HCT116 (cell line): ENCODE measurements at regions not wholly inside any gene's neighbourhood (a gene's known extent, or its start where the extent isn't known, plus 50 kb on each side); places are given as distances from the start of the nearest gene placed in this dataset.

Experiments
- ATAC-seq: fragments of 200-7000 bp; cut with Tn5 transposase; 2 replicates; pipeline ENCODE4 v1.9.1; 2020; ENCODE audit warnings: mild to moderate bottlenecking, moderate library complexity
- BruUV-seq: library from RNA; stranded (reverse); fragments of 400-500 nt; replicated peaks from 2 replicates; lab custom pipeline; 2021; lab: Mats Ljungman, UMichigan
- CTCF ChIA-PET: fragments of 300-600 bp; sonication (Branson Sonifier 250); formaldehyde crosslinking; loops from one replicate; lab custom pipeline; 2021; ENCODE audit warnings: antibody characterized with exemption; lab: Charles Lee
- POLR2A ChIA-PET: fragments of 300-600, 350-600 bp; sonication (Branson Sonifier 250); formaldehyde crosslinking; loops from one replicate; lab custom pipeline; 2021; ENCODE audit warnings: antibody characterized with exemption; lab: Charles Lee
- RAD21 ChIA-PET, 2 experiments: fragments of 300-600 bp; sonication (Branson Sonifier 250); formaldehyde crosslinking; loops; one replicate each; lab custom pipeline; 2023; ENCODE audit warnings: low total read pairs in 2 of 2; ENCODE audit not compliant: uncharacterized antibody in 2 of 2, unreplicated experiment in 2 of 2, low non-redundant PET in 1 of 2; lab: Charles Lee
- DNase-seq: peaks from one replicate; pipeline ENCODE4 v3.0.0-alpha.2; 2010; ENCODE audit warnings: low read depth, low spot score
- H2AFZ ChIP-seq: fragments of 200-600 bp; shearing (Covaris generic), sonication (generic); 2 replicates; pipeline ENCODE4 v1.6.1; 2017; ENCODE audit warnings: low read depth, mixed run types, mixed read lengths, antibody characterized with exemption, low read length; ENCODE audit not compliant: poor library complexity, severe bottlenecking
- H3K27ac ChIP-seq: 2 replicates; pipeline ENCODE4 v1.5.1; 2012; ENCODE audit warnings: low read depth, low read length
- H3K27me3 ChIP-seq: fragments of 200-600 bp; sonication (generic); 2 replicates; pipeline ENCODE4 v1.6.1; 2016; ENCODE audit warnings: mixed run types, low read length, mixed read lengths; ENCODE audit not compliant: insufficient read depth
- H3K36me3 ChIP-seq, 2 experiments: fragments of 200-500 bp in 1 of 2; fragments of 200-600 bp in 1 of 2; sonication (Bioruptor generic) in 1 of 2; sonication (generic) in 1 of 2; 2 replicates each; pipeline versions ENCODE4 v1.5.1 to v1.6.1; 2014 to 2016; ENCODE audit warnings: low read length in 2 of 2, inconsistent platforms in 1 of 2, mixed read lengths in 1 of 2, mixed run types in 1 of 2; ENCODE audit not compliant: insufficient read depth in 2 of 2, control insufficient read depth in 1 of 2
- H3K4me1 ChIP-seq, 2 experiments: fragments of 200-600 bp in 1 of 2; sonication (generic) in 1 of 2; 2 replicates each; pipeline versions ENCODE4 v1.5.1 to v1.6.1; 2012 to 2017; ENCODE audit warnings: low read length in 2 of 2, inconsistent platforms in 1 of 2, mild to moderate bottlenecking in 1 of 2, mixed read lengths in 1 of 2, mixed run types in 1 of 2, moderate library complexity in 1 of 2; ENCODE audit not compliant: insufficient read depth in 2 of 2, control insufficient read depth in 1 of 2
- H3K4me2 ChIP-seq: fragments of 200-600 bp; sonication (generic); 2 replicates; pipeline ENCODE4 v1.6.1; 2017; ENCODE audit warnings: mixed run types, low read length, mixed read lengths
- H3K4me3 ChIP-seq, 2 experiments: fragments of 200-600 bp in 1 of 2; sonication (generic) in 1 of 2; replicated peaks in 1 of 2; 2 replicates each; pipeline ENCODE4 v1.5.1; 2011 to 2016; ENCODE audit warnings: low read length in 2 of 2, control low read depth in 1 of 2, low read depth in 1 of 2, mild to moderate bottlenecking in 1 of 2, mixed read lengths in 1 of 2, mixed run types in 1 of 2
- H3K79me2 ChIP-seq: fragments of 200-600 bp; sonication (generic); 2 replicates; pipeline ENCODE4 v1.6.1; 2017; ENCODE audit warnings: mild to moderate bottlenecking, mixed run types, low read length, moderate library complexity, mixed read lengths; ENCODE audit not compliant: insufficient read depth
- H3K9ac ChIP-seq: fragments of 200-600 bp; sonication (generic); 2 replicates; pipeline ENCODE4 v1.6.1; 2016; ENCODE audit warnings: low read length, mixed read lengths
- H3K9me2 ChIP-seq: fragments of 200-600 bp; sonication (generic), shearing (Covaris generic); 2 replicates; pipeline ENCODE4 v1.6.1; 2017; ENCODE audit warnings: mixed run types, mild to moderate bottlenecking, moderate library complexity; ENCODE audit not compliant: insufficient read depth
- H3K9me3 ChIP-seq, 2 experiments: fragments of 200-500 bp in 1 of 2; fragments of 200-600 bp in 1 of 2; sonication (Bioruptor generic) in 1 of 2; sonication (generic) in 1 of 2; 2 replicates each; pipeline ENCODE4 v1.6.1; 2014 to 2017; ENCODE audit warnings: low read length in 2 of 2, mixed read lengths in 2 of 2, inconsistent platforms in 1 of 2, low read depth in 1 of 2, mild to moderate bottlenecking in 1 of 2, mixed run types in 1 of 2, moderate library complexity in 1 of 2; ENCODE audit not compliant: control insufficient read depth in 1 of 2, insufficient read depth in 1 of 2
- H4K20me1 ChIP-seq: fragments of 200-600 bp; sonication (generic), shearing (Covaris generic); 2 replicates; pipeline ENCODE4 v1.6.1; 2017; ENCODE audit warnings: mixed run types, mild to moderate bottlenecking, moderate library complexity; ENCODE audit not compliant: insufficient read depth
- EGR1 ChIP-seq: IDR thresholded peaks from 2 replicates; pipeline ENCODE4 v1.6.1; 2012; ENCODE audit warnings: low read depth
- ELF1 ChIP-seq: IDR thresholded peaks from 2 replicates; pipeline ENCODE4 v1.6.1; 2012; ENCODE audit warnings: low read depth, borderline replicate concordance
- EZH2 ChIP-seq: fragments of 200-600 bp; sonication (generic); IDR thresholded peaks from 2 replicates; pipeline ENCODE4 v1.6.1; 2017; ENCODE audit warnings: antibody characterized with exemption, mixed run types
- EZH2phosphoT487 ChIP-seq: fragments of 200-600 bp; IDR thresholded peaks from 2 replicates; pipeline ENCODE4 v1.6.1; 2018; ENCODE audit warnings: antibody characterized with exemption, borderline replicate concordance
- FOSL1 ChIP-seq: IDR thresholded peaks from 2 replicates; pipeline ENCODE4 v1.6.1; 2012; ENCODE audit warnings: low read depth
- JUND ChIP-seq: IDR thresholded peaks from 2 replicates; pipeline ENCODE4 v1.6.1; 2012
- POLR2A ChIP-seq: IDR thresholded peaks from 2 replicates; pipeline ENCODE4 v1.7.0; 2011; ENCODE audit warnings: borderline replicate concordance; ENCODE audit not compliant: insufficient read depth, insufficient read length; ENCODE audit errors: extremely low read depth
- RAD21 ChIP-seq: IDR thresholded peaks from 2 replicates; pipeline ENCODE4 v1.6.1; 2012; ENCODE audit warnings: low read depth, mild to moderate bottlenecking
- SP1 ChIP-seq: IDR thresholded peaks from 2 replicates; pipeline ENCODE4 v1.6.1; 2012; ENCODE audit warnings: low read depth
- SRF ChIP-seq: IDR thresholded peaks from 2 replicates; pipeline ENCODE4 v1.6.1; 2012; ENCODE audit warnings: low read depth
- TCF7L2 ChIP-seq: IDR thresholded peaks from 2 replicates; pipeline ENCODE4 v1.7.0; 2011; ENCODE audit warnings: borderline replicate concordance, inconsistent platforms; ENCODE audit not compliant: insufficient read depth, insufficient read length; ENCODE audit errors: extremely low read depth
- ZNF274 ChIP-seq: fragments of 200-500 bp; sonication (Bioruptor generic); IDR thresholded peaks from 2 replicates; pipeline ENCODE4 v1.6.1; 2014; ENCODE audit warnings: mild to moderate bottlenecking, low read depth, low read length, inconsistent platforms
- intact Hi-C: fragments of 100-400 bp; cut with micrococcal nuclease; formaldehyde crosslinking; loops from 2 replicates; pipeline ENCODE4 v1.10.0; 2022
- TF ChIP-seq, protein P1 (sequence below): IDR thresholded peaks from 2 replicates; pipeline ENCODE4 v1.6.1; 2012
- TF ChIP-seq, protein P2 (sequence below): IDR thresholded peaks from 2 replicates; pipeline ENCODE4 v1.6.1; 2012
- TF ChIP-seq, protein P3 (sequence below): IDR thresholded peaks from 2 replicates; pipeline ENCODE4 v1.6.1; 2012; ENCODE audit warnings: low read depth
- TF ChIP-seq, protein P4 (sequence below), 3 experiments: fragments of 200-600 bp in 1 of 3; sonication (generic) in 1 of 3; IDR thresholded peaks in 2 of 3; conservative IDR thresholded peaks in 1 of 3; 2 replicates each; pipeline ENCODE4 v1.5.1; 2012 to 2017; ENCODE audit warnings: low read depth in 2 of 3, low read length in 2 of 3, antibody characterized with exemption in 1 of 3, borderline replicate concordance in 1 of 3, control low read depth in 1 of 3, mild to moderate bottlenecking in 1 of 3, mixed read lengths in 1 of 3, mixed run types in 1 of 3, moderate library complexity in 1 of 3; ENCODE audit not compliant: insufficient read depth in 1 of 3

DNA sequence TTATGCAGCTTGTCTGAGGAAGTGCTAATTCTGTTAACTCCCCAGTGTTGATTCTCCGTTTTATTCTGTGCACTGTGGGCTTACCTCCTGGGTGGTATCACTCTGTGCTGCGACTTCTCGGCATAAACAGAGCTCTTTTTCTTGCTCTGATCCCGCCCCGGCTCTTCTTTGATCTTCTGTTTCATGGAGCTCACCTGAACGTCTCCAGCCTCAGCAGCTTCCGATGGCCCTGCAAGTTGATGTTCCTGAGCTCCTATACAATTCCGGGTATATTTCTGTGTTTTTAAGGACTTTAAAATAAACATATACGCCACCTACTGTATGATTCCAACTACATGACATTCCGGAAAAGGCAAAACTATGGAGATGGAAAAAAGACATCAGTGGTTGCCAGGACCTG lies 110.8 kb downstream of the TENT4A start:
- Histone ChIP-seq H3K4me3 (no peak overlapping the region), H3K27me3 (no peaks in the 10 kb centered on the region), H3K79me2 (no peaks in the 10 kb centered on the region), H3K4me2 (no peak overlapping the region), H3K4me1 (no peaks in the 10 kb centered on the region), H2AFZ (no peak overlapping the region), H3K9me3 (peaks cover 0 to 12% of the 10 kb centered on the region in 2 experiments; a peak in 1 of 4 replicates), H3K36me3 (no peaks in the 10 kb centered on the region), H3K9me2 (no peaks in the 10 kb centered on the region), H3K27ac (no peak overlapping the region), H3K9ac (no peak overlapping the region), H4K20me1 (no peaks in the 10 kb centered on the region)
- no TSS peak for BruUV-seq
- intact Hi-C loops: loop anchor here (10.0 kb wide), 1 partner anchor 931 kb away; no protein-coding TSS in a partner anchor
- ChIA-PET CTCF (no interaction called here), POLR2A (no interaction called here), RAD21 (no interaction called here)
- no peak for TF ChIP-seq EZH2
- no peak for TF ChIP-seq EGR1
- TF ChIP-seq, protein P1, sequence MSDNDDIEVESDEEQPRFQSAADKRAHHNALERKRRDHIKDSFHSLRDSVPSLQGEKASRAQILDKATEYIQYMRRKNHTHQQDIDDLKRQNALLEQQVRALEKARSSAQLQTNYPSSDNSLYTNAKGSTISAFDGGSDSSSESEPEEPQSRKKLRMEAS: no peak
- TF ChIP-seq FOSL1: no peak
- no peak for TF ChIP-seq RAD21
- TF ChIP-seq TCF7L2: no peak
- TF ChIP-seq, protein P2, sequence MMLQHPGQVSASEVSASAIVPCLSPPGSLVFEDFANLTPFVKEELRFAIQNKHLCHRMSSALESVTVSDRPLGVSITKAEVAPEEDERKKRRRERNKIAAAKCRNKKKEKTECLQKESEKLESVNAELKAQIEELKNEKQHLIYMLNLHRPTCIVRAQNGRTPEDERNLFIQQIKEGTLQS: no peak
- no peak for TF ChIP-seq SRF
- TF ChIP-seq SP1: no peak
- no peak for TF ChIP-seq EZH2phosphoT487
- no peak for TF ChIP-seq POLR2A
- TF ChIP-seq ELF1: no peak
- no peak for TF ChIP-seq JUND
- TF ChIP-seq, protein P3, sequence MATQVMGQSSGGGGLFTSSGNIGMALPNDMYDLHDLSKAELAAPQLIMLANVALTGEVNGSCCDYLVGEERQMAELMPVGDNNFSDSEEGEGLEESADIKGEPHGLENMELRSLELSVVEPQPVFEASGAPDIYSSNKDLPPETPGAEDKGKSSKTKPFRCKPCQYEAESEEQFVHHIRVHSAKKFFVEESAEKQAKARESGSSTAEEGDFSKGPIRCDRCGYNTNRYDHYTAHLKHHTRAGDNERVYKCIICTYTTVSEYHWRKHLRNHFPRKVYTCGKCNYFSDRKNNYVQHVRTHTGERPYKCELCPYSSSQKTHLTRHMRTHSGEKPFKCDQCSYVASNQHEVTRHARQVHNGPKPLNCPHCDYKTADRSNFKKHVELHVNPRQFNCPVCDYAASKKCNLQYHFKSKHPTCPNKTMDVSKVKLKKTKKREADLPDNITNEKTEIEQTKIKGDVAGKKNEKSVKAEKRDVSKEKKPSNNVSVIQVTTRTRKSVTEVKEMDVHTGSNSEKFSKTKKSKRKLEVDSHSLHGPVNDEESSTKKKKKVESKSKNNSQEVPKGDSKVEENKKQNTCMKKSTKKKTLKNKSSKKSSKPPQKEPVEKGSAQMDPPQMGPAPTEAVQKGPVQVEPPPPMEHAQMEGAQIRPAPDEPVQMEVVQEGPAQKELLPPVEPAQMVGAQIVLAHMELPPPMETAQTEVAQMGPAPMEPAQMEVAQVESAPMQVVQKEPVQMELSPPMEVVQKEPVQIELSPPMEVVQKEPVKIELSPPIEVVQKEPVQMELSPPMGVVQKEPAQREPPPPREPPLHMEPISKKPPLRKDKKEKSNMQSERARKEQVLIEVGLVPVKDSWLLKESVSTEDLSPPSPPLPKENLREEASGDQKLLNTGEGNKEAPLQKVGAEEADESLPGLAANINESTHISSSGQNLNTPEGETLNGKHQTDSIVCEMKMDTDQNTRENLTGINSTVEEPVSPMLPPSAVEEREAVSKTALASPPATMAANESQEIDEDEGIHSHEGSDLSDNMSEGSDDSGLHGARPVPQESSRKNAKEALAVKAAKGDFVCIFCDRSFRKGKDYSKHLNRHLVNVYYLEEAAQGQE: no peak
- no peak for TF ChIP-seq ZNF274
- TF ChIP-seq, protein P4, sequence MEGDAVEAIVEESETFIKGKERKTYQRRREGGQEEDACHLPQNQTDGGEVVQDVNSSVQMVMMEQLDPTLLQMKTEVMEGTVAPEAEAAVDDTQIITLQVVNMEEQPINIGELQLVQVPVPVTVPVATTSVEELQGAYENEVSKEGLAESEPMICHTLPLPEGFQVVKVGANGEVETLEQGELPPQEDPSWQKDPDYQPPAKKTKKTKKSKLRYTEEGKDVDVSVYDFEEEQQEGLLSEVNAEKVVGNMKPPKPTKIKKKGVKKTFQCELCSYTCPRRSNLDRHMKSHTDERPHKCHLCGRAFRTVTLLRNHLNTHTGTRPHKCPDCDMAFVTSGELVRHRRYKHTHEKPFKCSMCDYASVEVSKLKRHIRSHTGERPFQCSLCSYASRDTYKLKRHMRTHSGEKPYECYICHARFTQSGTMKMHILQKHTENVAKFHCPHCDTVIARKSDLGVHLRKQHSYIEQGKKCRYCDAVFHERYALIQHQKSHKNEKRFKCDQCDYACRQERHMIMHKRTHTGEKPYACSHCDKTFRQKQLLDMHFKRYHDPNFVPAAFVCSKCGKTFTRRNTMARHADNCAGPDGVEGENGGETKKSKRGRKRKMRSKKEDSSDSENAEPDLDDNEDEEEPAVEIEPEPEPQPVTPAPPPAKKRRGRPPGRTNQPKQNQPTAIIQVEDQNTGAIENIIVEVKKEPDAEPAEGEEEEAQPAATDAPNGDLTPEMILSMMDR (IDR thresholded peaks at IDR 0.05 in 2 of 3, conservative IDR thresholded peaks at IDR 0.05 in 1 of 3; ENCODE audit: borderline replicate concordance in 1 of 3, insufficient read depth in 1 of 3, low read depth in 2 of 3, low read length in 2 of 3): no peak
- ATAC-seq (no peak), DNase-seq (no peak)
